Stimulated activated CD4-positive, alpha-beta T cell treated with anti-CD3 and anti-CD28 coated beads, Interleukin-12 subunit alpha, Interleukin-12 subunit beta, amount 100 ng/mL, for 48 hours (primary cell): ENCODE measurements at regions not wholly inside any gene's neighbourhood (a gene's known extent, or its start where the extent isn't known, plus 50 kb on each side); places are given as distances from the start of the nearest gene placed in this dataset.
A peak's percentile ranks its signal among the peaks of the same experiment; 100 is the strongest.
"Not testable (repeated sequence)": the region's sequence is repeated elsewhere in the genome, so short reads cannot be mapped to it uniquely, and the experiment has no call there.

ENCODE experiments used
- DNase-seq, 3 donors: peaks; one replicate each; pipeline ENCODE4 v3.0.0-alpha.2; 2020; ENCODE audit warnings: low read depth in 2 of 3, low spot score in 1 of 3

DNA sequence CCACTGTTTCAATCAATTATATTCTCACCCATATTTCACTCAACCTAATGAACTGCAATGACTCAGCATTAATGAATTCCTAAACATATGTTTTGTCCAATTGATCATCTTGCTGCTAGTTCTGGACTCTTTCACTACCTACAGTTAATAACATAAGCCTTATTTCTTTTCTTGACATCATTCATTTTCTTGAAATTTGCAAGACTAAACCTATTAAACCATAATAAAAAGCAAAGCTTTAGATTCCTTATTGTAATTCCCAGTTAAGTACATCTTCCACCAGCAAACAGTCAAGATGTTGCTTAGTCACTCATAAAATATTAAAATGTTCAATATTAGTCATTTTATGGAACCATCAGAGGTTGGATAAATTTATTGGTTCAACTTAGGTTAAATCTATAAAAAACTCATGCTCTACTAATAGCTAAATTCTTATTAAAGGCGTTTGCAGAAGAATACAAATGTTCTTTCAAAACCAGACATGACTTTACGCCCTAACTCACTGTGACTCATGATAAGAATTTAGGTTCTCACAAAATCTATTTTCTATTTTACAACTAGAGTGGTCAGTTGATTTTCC lies 599.4 kb downstream of the RNF144A start:
- DNase-seq, result no peak

- DNase-seq, result no peak
These were observed 599.9 kb downstream of the RNF144A start for GRCh38 chr2:7517088-7517487.

GRCh38 chr2:7517851-7518250 lies 600.6 kb downstream of the RNF144A start:
- no peak for DNase-seq

- peak in 1 of 3 donors; percentile 35 for DNase-seq
These were observed 606.4 kb downstream of the RNF144A start for GRCh38 chr2:7523481-7524120.

GRCh38 chr2:7524195-7524594 lies 607.0 kb downstream of the RNF144A start:
- no peak for DNase-seq

DNA sequence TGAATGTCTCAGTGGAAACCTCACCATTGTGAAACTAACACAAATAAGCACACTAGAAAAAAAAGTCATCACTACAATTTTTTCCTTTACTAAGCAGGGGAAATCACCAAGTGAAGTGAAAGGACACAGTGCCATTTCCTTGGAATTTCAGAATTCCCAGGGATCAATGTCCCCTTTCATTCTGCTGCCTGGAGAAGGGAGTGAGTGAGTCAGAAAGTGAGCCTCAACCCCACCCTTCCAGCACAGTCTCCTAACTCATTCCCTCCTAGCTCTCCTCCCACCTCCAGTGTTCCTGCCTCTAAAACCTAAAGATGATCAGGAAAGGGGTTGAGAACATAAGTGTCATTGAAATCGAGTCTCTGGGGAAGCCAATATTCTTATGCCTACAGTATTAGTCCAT lies 608.5 kb downstream of the RNF144A start:
- DNase-seq, result no peak

GRCh38 chr2:7527165-7527722 lies 610.0 kb downstream of the RNF144A start:
- DNase-seq, result no peak

DNA sequence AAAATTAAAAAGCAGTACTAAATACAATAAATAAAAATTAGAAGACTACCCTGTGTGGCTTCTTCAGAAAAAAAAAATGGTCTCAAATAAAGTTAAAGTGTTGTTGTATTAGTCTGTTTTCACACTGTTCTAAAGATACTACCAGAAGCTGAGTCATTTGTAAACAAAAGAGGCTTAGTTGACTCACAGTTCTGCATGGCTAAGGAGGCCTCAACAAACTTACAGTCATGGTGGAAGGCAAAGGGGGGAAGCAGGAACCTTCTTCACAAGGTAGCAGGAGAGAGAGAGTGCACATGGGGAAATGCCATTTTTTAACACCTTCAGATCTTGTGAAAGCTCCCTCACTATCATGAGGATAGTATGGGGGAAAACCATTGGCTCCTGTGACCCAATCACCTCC lies 612.8 kb downstream of the RNF144A start:
- no peak for DNase-seq

GRCh38 chr2:7539077-7539476 lies 621.9 kb downstream of the RNF144A start:
- no peak for DNase-seq

DNA sequence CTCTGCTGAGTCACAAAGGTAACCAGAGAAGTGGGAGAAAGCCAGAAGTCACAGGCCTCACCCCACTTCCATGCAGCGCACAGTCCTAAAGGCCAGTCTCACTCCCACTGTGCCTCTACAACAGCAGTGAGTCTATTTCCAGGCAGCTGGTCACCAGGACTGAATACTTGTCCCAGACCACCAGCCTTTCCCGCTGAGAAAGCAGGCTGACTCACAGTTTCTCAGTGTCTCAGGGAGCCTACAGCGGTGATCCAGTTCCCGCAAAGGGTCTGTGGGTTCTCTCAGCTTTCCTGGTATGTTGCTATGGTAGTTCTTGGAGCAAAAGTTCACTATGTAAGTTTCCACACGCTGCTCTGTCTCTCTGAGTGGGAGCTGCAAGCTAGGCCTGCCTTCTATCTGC lies 622.5 kb downstream of the RNF144A start:
- no peak for DNase-seq

DNA sequence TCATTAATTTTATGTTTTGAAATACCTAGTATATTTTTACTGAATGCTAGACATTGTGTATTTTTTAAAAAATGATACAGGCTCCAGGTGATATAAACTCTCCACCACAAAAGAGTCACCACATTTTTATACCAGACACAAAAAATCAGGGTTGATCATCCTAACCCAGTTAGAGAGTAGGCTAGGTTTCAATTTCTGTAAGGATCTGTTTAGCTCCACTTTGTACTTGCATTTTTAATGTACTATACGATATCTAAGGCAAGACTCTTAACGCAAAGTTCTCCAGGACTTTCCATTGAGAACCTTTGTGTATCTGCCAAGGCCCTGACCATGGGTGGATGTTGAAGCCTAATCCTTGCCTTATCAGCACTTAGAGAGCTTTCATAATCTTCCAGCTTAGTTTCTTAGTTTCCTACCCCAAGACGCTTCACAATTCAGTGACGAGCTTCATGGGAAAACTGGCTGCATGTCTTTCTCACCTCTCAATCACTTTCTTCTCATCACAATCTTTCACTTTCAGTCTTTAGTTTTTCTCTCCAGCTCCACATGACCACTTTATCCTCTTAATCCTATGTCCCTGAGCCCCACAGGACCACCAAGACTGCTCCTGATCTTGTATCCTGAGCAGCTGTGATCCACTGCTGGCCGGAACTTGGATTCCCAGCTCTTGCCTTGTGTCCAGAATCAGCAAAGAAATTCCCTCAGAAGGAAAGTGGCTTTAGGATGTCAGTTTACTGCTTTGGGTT lies 635.8 kb downstream of the RNF144A start:
- DNase-seq, result no peak

DNA sequence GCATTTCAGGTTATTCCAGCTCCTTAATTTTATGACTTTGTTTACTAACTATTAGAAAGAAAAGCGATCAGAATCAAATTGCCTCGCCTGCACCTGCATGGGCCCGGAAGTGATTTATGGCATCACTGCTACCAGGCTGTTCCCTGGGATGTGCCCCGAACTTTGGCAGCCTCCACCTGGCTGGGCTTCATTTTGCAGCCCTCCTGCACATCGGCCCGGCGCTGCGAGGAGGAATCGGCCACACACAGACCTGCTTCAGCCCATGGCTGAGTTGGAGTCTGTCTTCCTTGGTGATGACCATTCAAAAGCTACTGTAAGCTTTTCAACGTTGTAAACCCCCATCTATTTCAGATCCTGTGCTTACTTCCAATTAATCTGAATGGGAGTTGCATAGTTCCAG lies 638.0 kb downstream of the RNF144A start:
- no peak for DNase-seq

GRCh38 chr2:7557376-7557775 lies 640.2 kb downstream of the RNF144A start:
- DNase-seq, result no peak

DNA sequence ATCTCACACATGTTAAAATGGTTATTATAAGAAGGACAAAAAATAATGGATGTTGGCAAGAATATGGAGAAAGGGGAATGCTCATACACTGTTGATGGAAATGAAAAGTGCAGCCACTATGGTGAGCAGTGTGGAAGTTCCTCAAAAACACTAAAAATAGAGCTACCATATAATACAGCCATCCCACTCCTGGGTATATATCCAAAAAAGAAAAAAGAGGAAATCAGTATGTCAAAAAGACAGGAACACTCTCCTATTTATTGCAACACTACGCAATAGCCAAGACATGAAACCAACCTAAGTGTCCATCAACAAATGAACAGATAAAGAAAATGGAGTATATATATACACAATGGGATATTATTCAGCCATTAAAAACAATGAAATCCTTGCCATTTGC lies 642.6 kb downstream of the RNF144A start:
- no peak for DNase-seq

DNA sequence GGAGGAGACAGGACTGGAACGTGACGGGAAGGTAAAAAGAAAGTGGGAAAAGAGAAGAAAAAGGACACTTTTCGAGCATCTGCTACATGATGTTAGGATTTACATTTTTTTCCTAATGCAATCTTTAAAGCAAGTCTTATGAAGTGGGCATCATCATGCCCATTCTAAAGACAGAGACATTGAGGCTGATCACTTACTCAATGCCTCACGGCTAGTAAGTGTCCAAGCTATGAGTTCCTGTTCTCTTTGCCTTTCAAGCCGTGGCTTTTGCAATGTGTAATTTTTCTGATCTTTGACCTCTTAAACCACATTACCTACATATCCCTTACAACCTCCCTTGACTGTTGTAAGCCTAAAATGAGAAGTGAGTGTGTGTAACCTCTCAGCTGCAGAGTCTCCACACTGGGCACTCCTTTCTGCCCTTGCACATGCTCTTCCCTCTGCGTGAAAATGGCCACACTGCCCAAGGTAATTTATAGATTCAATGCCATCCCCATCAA lies 649.2 kb downstream of the RNF144A start:
- no peak for DNase-seq

- not testable (repeated sequence) for DNase-seq
These were observed 649.9 kb downstream of the RNF144A start for GRCh38 chr2:7567116-7567515.

DNA sequence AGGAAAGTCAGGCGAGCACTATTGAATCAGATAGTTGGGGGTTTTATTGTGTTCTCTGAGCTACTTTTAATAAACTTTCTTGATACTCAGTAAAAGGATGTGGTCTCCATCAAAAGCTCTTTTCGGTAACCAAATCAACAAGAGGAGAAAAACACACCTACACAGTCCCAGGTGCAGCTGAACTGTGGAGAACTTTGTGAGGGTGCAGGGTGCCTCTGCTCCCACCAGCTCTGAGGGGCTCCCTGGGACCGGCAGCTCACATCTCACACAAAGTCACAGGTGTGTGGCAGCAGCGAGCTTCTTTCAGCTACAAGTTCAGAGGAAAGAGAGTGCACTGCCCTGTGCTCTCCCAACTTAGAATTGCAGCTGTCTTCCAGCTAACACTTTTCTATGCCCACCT lies 650.4 kb downstream of the RNF144A start:
- DNase-seq, result peak; percentile 40 to 70 (median 52)

DNA sequence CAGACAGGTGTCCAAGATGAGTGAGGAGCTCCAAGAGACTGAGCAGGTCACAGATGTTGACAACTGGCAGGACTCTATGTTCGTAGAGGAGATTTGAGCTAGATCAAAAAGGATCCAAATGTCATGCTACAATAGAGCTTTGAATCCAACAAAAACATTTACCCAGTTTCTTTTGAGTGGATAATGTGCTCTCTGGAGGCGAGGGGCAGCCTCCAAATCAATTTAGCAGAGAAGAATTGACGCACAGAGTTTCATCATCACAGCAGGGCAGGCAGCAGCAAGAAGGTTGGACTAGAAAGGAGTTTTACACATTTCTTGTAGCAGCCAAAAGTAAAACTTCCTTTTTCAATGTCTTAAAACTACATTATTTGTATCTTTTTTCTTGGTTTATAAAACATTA lies 653.0 kb downstream of the RNF144A start:
- DNase-seq, result no peak

GRCh38 chr2:7571701-7572100 lies 654.5 kb downstream of the RNF144A start:
- no peak for DNase-seq

DNA sequence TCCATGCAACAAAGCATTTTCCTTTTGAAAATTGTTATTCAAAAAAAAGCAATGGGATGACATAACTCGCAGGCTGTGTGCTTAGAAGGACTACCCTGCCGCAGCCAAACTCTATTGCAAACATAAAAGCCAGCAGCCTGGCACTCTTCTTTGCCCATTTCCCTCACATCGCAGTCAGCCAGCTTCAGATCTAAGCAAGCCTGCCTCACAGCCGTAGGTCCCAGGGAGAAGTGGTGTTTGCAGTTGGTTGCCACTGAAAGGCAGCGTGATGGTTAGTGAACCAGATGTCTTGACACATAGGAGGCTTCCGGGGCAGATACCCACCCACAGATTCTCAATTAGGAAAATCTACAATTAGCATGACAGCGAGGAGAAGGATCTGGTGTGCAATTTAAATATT lies 655.2 kb downstream of the RNF144A start:
- peak; percentile 24 to 34 (median 31) for DNase-seq

GRCh38 chr2:7573166-7573825 lies 656.1 kb downstream of the RNF144A start:
- DNase-seq, result no peak
